GM21390 (cell line): ENCODE measurements at regions not wholly inside any gene's neighbourhood (a gene's known extent, or its start where the extent isn't known, plus 50 kb on each side); places are given as distances from the start of the nearest gene placed in this dataset.

ENCODE experiments used
- ATAC-seq: cut with Tn5 transposase; IDR thresholded peaks from one replicate; pipeline ENCODE4 v1.9.1; 2021; ENCODE audit not compliant: unreplicated experiment

- no peak for ATAC-seq
Measured at GRCh38 chr9:21744841-21745240, 57.6 kb upstream of the MTAP start.

- ATAC-seq: no peak
Measured at GRCh38 chr9:21746550-21746949, 55.9 kb upstream of the MTAP start.

- no peak for ATAC-seq
Measured at GRCh38 chr9:21747175-21747574, 55.3 kb upstream of the MTAP start.

GRCh38 chr9:21750021-21750735 is 52.3 kb upstream of the MTAP start:
- ATAC-seq: no peak

- ATAC-seq: no peak
Measured at GRCh38 chr9:21751998-21752397, 50.4 kb upstream of the MTAP start.
